ENCODE measurements at regions not wholly inside any gene's neighbourhood (a gene's known extent, or its start where the extent isn't known, plus 50 kb on each side); places are given as distances from the start of the nearest gene placed in this dataset.

DNA sequence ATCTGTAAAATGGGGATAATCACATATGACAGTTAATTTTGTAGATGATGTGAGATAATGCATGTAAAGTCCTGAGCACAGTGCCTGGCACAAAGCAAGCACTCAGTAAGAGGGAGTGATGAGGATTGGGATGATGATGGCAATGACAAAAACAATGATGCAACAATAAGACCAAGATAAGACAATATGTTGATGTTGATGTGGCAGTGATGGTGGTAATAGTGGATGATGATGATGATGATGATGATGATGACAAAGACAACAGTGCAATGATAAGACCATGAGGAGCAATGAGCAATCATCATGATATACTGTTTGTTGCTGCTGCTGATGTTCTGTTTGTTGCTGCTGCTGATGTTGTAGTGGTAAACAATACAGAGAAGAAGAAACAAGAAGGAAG, 344.1 kb downstream of the NPIPA8 start:
- in situ Hi-C loops (cut with MboI; ENCODE audit: low pct_unique_long_range_greater_than_20kb, low sequenced_read_pairs, unreplicated experiment) = no loop called here
- TF ChIP-seq, protein P1, sequence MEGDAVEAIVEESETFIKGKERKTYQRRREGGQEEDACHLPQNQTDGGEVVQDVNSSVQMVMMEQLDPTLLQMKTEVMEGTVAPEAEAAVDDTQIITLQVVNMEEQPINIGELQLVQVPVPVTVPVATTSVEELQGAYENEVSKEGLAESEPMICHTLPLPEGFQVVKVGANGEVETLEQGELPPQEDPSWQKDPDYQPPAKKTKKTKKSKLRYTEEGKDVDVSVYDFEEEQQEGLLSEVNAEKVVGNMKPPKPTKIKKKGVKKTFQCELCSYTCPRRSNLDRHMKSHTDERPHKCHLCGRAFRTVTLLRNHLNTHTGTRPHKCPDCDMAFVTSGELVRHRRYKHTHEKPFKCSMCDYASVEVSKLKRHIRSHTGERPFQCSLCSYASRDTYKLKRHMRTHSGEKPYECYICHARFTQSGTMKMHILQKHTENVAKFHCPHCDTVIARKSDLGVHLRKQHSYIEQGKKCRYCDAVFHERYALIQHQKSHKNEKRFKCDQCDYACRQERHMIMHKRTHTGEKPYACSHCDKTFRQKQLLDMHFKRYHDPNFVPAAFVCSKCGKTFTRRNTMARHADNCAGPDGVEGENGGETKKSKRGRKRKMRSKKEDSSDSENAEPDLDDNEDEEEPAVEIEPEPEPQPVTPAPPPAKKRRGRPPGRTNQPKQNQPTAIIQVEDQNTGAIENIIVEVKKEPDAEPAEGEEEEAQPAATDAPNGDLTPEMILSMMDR (IDR thresholded peaks at IDR 0.05; ENCODE audit: extremely low read depth, insufficient read depth, missing control alignments) = no peak

DNA sequence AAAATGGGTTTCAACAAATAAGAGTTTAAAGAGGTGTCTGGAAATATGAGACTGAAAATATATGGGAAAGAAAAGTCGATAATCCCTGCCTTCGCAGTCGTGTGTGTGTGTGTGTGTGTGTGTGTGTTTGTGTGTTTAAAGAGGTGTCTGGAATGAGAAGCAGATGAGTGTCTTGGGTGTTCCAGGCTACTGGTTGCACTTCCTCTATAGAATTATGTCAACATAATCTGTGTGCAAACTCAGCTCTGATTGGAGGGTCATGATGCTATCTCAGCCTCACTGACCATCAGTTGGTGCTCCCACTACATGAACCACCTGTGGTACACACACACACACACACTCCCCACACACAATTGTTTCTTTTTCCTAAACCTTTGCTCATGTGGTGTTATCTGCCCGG, 347.3 kb downstream of the NPIPA8 start:
- DNase-seq (ENCODE audit: low spot score) = no peak
- in situ Hi-C loops (cut with MboI; ENCODE audit: low pct_unique_long_range_greater_than_20kb, low sequenced_read_pairs, unreplicated experiment) = no loop called here
- TF ChIP-seq, protein P1 (IDR thresholded peaks at IDR 0.05; ENCODE audit: extremely low read depth, insufficient read depth, missing control alignments) = no peak

More for the DNA sequence above, 344.1 kb downstream of the NPIPA8 start:
- no peak for DNase-seq (ENCODE audit: low spot score)

DNA sequence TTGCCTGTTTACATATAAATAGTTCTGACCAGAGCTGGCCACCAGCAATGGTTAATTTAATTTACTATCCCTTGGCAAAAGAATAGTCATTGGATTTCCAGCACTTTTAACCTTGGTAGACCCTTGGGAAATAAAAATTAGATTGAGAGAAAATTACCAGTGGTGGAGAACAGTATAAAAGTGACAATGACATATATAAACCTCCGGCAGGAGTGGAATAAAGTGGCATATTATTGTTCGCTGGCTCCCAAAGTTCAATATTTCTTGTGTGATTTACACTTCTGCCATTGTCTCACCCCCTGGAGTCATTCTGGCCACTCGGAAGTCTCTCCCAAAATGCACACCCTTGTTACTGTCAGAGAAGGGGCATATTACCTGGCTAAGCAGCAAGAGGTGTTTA, 347.7 kb downstream of the NPIPA8 start:
- DNase-seq (ENCODE audit: low spot score) = no peak
- in situ Hi-C loops (cut with MboI; ENCODE audit: low pct_unique_long_range_greater_than_20kb, low sequenced_read_pairs, unreplicated experiment) = no loop called here
- TF ChIP-seq, protein P1 (IDR thresholded peaks at IDR 0.05; ENCODE audit: extremely low read depth, insufficient read depth, missing control alignments) = no peak

DNA sequence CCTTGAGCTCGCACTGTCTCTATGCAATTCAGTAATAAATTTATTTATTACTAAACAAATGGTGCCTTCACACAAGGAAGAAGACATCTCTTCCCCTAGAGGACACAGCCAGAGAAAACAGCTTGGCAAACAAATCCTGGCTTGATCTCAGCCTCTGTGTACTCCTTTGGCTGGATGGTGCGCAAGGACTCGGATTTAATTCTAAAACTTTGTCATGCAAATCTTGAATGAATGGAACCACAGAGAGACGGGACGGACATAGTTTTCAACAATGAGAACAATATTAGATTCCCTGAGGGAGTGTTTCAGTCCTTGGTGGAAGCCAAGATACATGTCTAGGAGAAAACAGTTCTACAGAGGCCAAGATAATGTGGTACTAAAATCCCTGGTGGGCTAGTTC, 349.5 kb downstream of the NPIPA8 start:
- in situ Hi-C loops (cut with MboI; ENCODE audit: low pct_unique_long_range_greater_than_20kb, low sequenced_read_pairs, unreplicated experiment) = no loop called here
- TF ChIP-seq, protein P1 (IDR thresholded peaks at IDR 0.05; ENCODE audit: extremely low read depth, insufficient read depth, missing control alignments) = no peak
- DNase-seq (ENCODE audit: low spot score) = no peak

DNA sequence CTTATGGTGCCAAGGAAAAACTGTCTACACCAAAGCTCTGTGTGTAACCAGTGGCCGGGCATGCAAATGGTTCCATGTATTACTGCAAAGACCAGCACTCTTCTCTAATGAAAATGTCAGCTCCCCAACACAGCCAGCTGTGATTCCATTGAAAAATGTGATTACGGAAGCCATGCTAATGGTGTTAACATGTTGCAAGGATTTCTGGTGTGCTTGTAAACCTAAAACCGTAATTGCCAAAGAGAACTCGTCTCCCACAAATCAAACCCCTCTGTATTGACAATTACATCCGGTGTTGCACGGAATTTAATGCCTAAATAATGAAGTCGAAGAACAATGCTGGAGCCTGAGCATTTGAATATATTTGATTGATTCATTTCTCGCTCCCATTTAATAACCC, 351.7 kb downstream of the NPIPA8 start:
- TF ChIP-seq, protein P1 (IDR thresholded peaks at IDR 0.05; ENCODE audit: extremely low read depth, insufficient read depth, missing control alignments) = no peak
- DNase-seq (ENCODE audit: low spot score) = no peak
- in situ Hi-C loops (cut with MboI; ENCODE audit: low pct_unique_long_range_greater_than_20kb, low sequenced_read_pairs, unreplicated experiment) = no loop called here

DNA sequence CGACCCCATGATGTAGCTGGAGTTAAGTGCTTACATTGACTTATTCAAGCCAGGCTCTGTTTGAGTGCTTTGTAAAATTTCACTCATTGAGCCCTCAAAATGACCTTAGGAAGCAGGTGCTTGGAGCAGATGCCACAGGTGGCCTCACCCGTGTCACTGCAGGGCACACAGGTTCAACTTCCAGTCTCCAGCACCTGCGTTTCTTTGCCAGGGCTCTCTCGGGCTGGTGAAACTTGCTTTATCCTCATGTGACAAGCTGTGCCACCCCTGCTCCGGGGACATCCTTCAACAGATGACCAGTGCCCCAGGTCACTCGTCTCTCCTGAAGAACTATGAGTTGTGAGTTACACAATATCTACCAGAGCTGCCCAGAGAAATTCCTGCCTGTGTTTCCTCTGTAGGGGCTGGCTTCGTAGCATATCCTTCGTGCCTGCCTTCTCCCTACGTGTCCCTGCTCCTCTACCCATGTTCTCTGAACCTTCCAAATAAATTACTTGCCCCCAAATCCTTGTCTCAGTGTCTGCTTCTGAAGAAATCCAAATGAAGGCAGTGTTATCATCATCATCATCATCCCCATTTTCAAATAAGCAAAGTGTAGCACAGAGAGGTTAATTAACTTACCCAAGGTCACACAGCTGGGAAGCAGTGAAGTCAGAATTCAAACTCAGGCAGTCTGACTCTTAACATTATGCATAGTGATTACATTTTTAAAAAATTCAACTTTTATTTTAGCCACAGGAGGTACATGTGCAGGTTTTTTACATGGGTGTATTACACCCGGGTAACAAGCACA, 352.5 kb downstream of the NPIPA8 start:
- TF ChIP-seq, protein P1 (IDR thresholded peaks at IDR 0.05; ENCODE audit: extremely low read depth, insufficient read depth, missing control alignments) = no peak
- no peak for DNase-seq (ENCODE audit: low spot score)
- in situ Hi-C loops (cut with MboI; ENCODE audit: low pct_unique_long_range_greater_than_20kb, low sequenced_read_pairs, unreplicated experiment) = no loop called here

Measured in GM13977 (cell line).